AG10803 (cell line): ENCODE measurements at regions not wholly inside any gene's neighbourhood (a gene's known extent, or its start where the extent isn't known, plus 50 kb on each side); places are given as distances from the start of the nearest gene placed in this dataset.

Source experiments
- DNase-seq: peaks from one replicate; pipeline ENCODE4 v3.0.0; 2010; ENCODE audit warnings: low read depth
- H3K4me3 ChIP-seq: 2 replicates; pipeline ENCODE4 v1.5.1; 2011; ENCODE audit warnings: mild to moderate bottlenecking, low read length, control low read depth
- TF ChIP-seq, protein P1 (sequence below): conservative IDR thresholded peaks from 2 replicates; pipeline ENCODE4 v1.5.1; 2011; ENCODE audit warnings: mild to moderate bottlenecking, low read length, control low read depth, inconsistent platforms

- H3K4me3 ChIP-seq: no peak overlapping the region
- TF ChIP-seq, protein P1, sequence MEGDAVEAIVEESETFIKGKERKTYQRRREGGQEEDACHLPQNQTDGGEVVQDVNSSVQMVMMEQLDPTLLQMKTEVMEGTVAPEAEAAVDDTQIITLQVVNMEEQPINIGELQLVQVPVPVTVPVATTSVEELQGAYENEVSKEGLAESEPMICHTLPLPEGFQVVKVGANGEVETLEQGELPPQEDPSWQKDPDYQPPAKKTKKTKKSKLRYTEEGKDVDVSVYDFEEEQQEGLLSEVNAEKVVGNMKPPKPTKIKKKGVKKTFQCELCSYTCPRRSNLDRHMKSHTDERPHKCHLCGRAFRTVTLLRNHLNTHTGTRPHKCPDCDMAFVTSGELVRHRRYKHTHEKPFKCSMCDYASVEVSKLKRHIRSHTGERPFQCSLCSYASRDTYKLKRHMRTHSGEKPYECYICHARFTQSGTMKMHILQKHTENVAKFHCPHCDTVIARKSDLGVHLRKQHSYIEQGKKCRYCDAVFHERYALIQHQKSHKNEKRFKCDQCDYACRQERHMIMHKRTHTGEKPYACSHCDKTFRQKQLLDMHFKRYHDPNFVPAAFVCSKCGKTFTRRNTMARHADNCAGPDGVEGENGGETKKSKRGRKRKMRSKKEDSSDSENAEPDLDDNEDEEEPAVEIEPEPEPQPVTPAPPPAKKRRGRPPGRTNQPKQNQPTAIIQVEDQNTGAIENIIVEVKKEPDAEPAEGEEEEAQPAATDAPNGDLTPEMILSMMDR: no peak
- no peak for DNase-seq
These were observed 903.8 kb downstream of the STIM2 start for GRCh38 chr4:27764526-27764837.

DNA sequence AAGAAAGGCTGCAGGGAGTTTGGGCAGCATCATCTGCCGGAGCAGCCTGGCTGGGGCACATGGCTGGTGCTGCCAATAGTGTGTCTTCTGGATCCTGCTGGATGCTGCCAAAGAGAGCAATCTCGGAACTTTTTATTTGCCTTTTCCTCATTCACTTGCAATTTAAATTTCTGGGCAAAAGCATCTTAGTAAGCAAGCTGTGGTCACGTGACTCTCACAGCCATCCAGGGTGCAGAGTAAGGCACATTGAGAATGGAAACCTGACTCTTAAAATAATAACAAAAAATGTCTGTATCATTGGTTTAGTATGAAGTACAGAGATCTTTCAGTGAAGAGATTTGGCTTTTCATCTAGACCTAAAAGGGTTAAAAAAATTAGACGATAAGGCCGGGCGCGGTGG is 910.3 kb downstream of the STIM2 start:
- TF ChIP-seq, protein P1: no peak
- DNase-seq: no peak
- no peak overlapping the region for H3K4me3 ChIP-seq

- TF ChIP-seq, protein P1: no peak
- H3K4me3 ChIP-seq: no peak overlapping the region
- no peak for DNase-seq
These were observed 914.5 kb downstream of the STIM2 start for GRCh38 chr4:27775156-27775555.

DNA sequence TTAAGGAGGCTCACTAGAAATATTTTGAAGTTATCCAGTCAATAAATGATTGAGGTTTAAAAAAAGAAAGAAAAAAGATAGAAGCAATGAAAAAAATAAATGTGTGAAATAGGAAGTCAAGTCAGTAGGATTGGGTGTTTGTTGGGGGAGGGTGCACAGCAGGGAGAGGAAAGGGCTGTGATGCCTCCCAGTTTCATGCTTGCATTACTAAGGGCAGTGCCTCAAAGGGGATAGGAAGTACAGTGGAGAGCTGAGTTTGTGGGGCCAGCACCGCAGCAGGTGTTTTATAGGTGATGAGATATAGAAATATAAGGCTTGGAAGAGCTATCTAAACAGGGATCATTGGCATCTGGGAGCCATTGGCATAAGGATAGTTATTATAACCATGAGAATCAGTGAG is 919.2 kb downstream of the STIM2 start:
- H3K4me3 ChIP-seq: no peak overlapping the region
- DNase-seq: no peak
- TF ChIP-seq, protein P1: no peak

GRCh38 chr4:27787195-27787594 is 926.6 kb downstream of the STIM2 start:
- TF ChIP-seq, protein P1: no peak
- DNase-seq: no peak

DNA sequence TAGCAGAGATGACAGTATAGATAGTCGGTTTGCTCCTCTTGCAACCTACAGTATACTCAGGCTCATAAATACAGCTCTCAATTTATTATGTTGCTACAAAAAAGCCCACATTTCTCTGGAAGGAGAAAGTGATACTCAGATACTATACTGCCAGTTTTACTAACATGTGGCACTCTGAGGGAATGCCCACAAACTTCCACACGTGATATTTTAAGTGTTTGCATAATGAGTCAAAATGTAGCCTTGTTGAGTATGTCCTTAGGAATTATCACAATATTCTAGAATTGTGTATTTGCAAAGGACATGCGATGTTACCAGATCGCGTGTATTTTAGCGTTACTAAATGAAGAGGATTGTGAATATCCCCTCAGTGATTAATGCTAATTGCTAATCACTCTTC is 929.1 kb downstream of the STIM2 start:
- H3K4me3 ChIP-seq: no peak overlapping the region
- DNase-seq: no peak
- TF ChIP-seq, protein P1: no peak

More at GRCh38 chr4:27787195-27787594, 926.6 kb downstream of the STIM2 start:
- no peak overlapping the region for H3K4me3 ChIP-seq

- H3K4me3 ChIP-seq: no peak overlapping the region
- DNase-seq: no peak
- TF ChIP-seq, protein P1: no peak
These were observed 930.3 kb downstream of the STIM2 start for GRCh38 chr4:27790911-27791310.
